CD1c-positive myeloid dendritic cell (primary cell): ENCODE measurements at regions not wholly inside any gene's neighbourhood (a gene's known extent, or its start where the extent isn't known, plus 50 kb on each side); places are given as distances from the start of the nearest gene placed in this dataset.

Experiments
- DNase-seq: peaks from one replicate; pipeline ENCODE4 v3.0.0-alpha.2; 2016; ENCODE audit errors: extremely low spot score

GRCh38 chr11:29310725-29311342 is 706.0 kb downstream of the KCNA4 start:
- no peak for DNase-seq

DNA sequence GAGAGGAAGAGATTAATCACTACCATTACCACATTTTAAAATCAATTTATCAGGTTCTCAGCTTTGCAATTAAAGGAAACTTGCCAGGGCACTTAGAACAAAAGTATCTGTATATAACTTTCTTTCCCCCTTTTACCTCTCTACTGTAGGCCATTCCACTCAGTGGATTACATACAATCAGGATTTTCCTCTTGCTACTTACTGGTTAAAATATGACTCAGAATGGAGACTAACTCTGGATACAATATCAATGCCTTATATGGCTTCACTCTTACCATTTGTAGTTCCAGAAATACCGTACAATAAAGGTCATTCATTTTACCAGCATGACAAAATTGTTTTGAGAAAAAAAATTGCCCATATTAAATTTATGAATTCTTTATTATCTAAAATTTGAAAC is 706.8 kb downstream of the KCNA4 start:
- DNase-seq = no peak

GRCh38 chr11:29306527-29306926 is 710.3 kb downstream of the KCNA4 start:
- DNase-seq = no peak

- no peak for DNase-seq
These were observed 711.2 kb downstream of the KCNA4 start for GRCh38 chr11:29305456-29306232.

GRCh38 chr11:29300420-29300819 is 716.4 kb downstream of the KCNA4 start:
- DNase-seq = no peak

- no peak for DNase-seq
These were observed 720.1 kb downstream of the KCNA4 start for GRCh38 chr11:29296680-29297079.

GRCh38 chr11:29293825-29294224 is 723.0 kb downstream of the KCNA4 start:
- no peak for DNase-seq

- DNase-seq = no peak
These were observed 734.7 kb downstream of the KCNA4 start for GRCh38 chr11:29282088-29282487.

- no peak for DNase-seq
These were observed 735.5 kb downstream of the KCNA4 start for GRCh38 chr11:29281271-29281777.

GRCh38 chr11:29280452-29280851 is 736.4 kb downstream of the KCNA4 start:
- DNase-seq = no peak

GRCh38 chr11:29279716-29280115 is 737.1 kb downstream of the KCNA4 start:
- DNase-seq = no peak

DNA sequence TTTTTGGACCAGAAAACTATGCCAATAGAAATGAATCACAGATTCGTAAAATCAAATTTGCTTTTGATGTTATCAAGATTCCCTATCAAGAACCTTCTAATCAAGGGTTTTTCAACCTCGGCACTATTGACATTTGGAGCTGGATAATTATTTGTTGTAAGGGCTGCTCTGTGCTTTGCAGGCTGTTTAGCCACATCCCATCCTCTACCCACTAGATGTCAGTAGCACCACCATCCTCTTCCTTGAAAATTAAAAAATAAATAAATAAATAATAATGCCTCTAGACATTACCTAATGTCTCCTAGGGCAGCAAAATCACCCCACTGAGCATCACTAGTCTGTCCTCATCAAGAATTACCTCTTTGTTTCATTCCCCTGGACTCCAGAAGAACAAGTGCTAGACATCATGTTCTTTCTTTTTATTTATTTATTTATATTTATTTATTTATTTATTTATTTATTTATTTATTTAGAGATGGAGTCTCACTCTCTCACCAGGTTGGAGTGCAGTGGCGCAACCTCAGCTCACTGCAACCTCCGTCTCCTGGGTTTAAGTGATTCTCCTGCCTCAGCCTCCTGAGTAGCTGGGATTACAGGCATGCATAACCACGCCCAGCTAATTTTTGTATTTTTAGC is 744.7 kb downstream of the KCNA4 start:
- DNase-seq = no peak

DNA sequence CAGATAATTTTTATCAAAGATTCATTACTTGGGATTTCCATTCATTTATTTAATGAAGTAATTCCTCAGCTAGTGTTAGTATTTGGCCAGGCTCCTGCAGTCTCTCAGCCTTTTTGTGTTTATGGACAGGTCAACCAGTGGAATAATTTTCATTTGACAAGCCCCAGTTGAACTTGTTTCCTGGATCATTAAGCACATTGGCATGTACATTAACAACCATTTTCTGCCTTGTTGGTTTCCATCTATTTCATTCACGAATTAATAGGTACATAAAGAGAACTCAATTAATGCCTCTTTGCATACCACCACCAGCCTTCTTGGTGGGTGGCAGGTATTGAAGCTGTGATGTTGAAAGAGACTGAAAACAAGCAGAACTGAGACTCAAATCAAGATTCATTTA is 745.2 kb downstream of the KCNA4 start:
- DNase-seq = no peak

GRCh38 chr11:29268733-29269132 is 748.1 kb downstream of the KCNA4 start:
- no peak for DNase-seq

GRCh38 chr11:29265792-29266191 is 751.0 kb downstream of the KCNA4 start:
- no peak for DNase-seq

GRCh38 chr11:29265381-29265780 is 751.4 kb downstream of the KCNA4 start:
- no peak for DNase-seq

DNA sequence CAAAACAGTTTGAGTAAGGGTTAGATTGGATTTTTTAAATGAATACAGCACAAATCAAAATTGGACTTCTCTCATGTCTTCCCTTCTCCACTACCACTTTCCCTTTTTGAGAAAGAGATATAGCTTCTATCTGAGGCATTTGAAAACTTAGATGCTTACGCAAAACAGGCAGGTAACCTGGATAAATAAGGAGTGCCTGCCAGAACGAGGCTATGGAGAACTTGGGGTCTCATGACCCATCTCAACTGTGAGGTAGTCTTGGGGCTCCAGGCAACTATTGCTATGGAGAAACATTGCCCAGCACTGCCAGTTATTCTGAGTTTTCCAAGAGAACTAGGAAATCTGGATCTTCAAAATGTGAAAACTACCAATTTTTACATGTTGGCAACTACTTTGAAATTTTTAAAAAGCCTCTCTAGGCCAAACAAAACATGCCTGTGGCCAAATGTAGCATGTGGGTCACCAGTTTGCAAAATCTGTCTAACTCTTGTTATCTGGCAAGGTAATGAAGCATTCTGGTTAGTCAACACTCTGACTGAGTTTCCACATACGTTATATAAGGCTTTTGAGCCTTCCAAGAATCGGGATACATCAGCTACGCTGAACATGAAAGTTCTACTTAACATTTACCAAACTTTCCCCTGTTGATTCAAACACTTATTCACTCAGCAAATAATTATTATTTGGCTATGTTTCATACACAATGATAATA is 752.7 kb downstream of the KCNA4 start:
- DNase-seq = no peak

- no peak for DNase-seq
These were observed 755.0 kb downstream of the KCNA4 start for GRCh38 chr11:29261831-29262230.

GRCh38 chr11:29260939-29261705 is 755.7 kb downstream of the KCNA4 start:
- no peak for DNase-seq

DNA sequence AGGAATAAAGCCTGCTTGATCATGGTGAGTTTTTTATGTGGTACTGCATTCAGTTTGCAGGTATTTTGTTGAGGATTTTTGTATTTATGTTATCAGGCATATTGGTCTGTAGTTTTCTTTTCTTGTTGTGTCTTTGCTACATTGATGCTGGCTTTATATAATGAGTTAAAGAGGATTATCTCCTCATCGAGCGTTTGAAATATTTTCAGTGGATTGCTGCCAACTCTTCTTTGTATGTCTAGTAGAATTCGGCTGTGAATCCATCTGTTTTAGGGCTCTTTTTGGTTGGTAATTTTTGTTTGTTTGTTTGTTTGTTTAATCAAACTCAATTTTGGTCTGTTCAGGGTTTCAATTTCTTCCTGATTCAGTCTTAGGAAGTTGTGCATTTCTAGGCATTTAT is 758.4 kb downstream of the KCNA4 start:
- DNase-seq = no peak

GRCh38 chr11:29256580-29256979 is 760.2 kb downstream of the KCNA4 start:
- no peak for DNase-seq
